ENCODE measurements at regions not wholly inside any gene's neighbourhood (a gene's known extent, or its start where the extent isn't known, plus 50 kb on each side); places are given as distances from the start of the nearest gene placed in this dataset.
A peak's percentile ranks its signal among the peaks of the same experiment; 100 is the strongest.

DNA sequence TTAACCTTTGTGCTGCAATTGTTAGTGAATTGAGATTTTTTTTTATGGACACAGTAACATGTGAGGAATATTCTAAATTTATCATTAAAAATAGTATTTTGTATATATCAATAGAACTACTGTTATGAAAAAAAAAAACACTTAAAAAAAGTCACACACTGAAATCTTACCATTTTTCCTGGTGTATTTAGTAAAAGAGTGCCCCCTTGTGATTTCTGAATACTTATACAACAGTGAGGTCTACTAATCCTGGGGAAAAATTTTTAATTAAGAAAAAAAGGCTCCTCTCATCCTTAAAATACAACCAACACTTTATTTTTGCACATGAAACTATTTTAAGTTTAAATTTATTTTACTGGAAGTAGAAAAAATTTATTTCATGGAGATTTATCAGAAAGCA, 56.4 kb upstream of the SPOCK3 start:
- DNase-seq, result peak in 1 of 51 donors; percentile 19

DNA sequence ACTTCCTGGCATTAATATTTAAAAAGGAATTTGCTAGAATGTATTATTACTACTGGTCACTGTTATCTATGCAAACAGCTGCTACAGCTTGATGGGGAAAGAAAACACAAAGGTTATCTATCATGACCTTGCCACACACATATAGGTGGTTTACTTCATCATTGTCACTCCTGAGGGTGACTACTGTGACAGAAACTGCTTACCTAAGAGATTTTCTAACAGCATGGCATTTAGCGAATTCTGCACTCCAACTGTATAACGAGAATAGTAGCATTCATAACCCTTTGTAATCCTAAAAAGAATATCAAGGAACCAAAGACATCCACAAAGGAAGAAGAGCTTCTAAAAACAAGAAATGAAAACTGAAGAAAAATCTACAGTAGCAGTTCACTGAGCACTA, 74.6 kb upstream of the SPOCK3 start:
- DNase-seq, result no peak

DNA sequence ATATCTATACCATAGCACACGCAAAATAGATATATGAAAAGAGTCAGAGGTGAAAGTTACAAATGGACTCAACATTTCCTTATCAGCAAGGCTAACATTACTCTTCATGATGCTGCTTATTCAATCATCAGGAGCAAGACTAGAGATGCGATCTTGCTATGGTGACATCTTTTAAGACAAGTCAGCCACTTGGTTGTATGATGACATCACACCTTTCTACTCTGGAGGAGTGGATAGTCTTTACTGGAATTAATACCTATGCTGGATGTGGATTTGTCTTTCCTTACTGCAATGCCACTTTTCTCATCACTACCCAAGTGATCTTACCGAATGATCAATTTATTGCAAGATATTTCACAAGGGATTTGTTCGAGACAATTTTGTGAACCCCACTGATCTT, 87.0 kb upstream of the SPOCK3 start:
- DNase-seq, result no peak

DNA sequence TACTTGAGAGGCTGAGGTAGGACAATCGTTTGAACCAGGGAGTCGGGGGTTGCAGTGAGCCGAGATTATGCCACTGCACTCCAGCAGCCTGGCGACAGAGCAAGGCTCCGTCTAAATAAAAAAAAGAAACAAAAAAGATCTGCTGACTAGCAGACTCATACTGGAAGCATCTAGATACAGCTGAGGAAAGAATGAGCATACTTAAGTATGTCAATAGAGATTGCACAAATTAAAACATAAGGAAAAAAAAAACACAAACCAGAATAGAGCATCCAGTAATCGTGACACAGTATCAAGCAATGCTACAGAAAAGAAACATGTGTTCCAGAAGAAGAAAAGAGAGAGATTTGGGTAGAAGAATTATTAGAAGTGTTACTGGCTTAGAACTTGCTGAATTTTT, 105.5 kb upstream of the SPOCK3 start:
- no peak for DNase-seq

DNA sequence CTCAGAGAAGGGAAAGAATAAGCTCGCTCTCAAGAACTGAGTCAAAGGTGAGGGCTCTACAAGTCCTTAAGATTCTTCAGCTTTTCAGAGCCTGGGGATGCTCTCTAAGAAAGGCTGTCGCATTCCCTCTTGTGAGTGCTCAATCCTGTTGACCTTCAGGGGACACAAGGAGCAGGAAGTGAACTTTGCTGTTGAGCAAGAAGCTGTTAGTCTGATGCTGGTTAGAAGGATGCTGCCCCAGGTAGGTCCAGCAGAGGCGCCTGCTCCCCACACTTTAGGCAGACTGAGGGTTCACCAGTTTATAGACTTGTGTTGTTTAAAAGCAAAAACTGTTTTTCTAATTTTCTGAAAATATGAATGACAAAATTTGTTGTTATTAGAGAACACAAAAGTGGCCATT, 125.4 kb upstream of the SPOCK3 start:
- no peak for DNase-seq

DNA sequence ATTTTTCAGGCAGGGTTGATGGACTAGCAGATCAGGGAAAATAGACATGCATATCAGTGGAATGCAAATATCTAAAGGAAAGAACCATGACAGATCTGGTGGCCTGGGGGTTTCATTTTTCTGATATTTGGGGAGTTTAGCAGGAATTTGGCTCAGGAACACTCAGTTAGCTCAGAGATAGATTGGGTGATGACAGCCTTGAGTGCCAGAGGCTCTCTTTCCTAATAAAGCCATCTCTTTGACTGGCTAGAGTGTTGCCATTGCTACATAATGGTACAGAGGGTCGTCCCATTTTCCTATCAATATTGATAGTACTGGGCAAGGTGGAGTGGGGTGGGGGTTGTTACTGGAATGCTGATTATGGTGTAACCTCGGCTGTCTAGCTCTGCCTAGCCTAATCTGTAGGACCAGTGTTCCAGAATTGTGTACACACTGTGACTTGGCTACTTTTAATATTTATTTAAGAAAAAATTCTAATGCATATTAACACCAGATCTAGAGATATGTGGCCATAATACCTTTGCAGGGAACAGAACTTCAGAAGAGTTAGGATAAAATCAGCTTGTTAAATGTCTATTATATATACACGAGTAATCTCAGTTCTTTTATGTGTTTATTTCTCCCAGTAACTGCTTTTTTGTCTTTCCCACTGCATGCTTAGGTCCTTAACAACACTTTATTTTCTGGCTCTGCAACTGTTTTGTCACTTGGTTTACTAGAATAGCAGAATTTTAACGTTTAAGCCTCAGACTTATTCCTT, 145.0 kb upstream of the SPOCK3 start:
- no peak for DNase-seq

DNA sequence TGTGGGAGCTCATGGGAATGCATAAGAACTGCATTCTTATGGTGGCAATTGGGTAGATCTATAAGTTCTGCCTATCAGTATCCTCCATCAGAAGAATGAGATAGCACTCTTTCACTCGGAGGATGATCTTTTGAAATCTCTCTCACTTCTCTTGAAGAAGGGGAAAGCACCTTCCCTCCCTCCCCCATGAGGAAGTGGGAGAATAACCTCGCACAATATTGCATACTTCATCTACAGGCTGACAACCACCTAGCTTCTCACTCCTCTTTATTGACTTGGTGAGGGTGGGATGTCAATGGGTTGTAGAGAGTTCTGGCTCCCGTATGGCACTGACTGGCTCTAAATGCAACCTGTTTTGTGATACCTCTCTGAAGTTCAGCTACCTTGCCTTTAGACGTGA, 146.7 kb upstream of the SPOCK3 start:
- DNase-seq, result no peak

DNA sequence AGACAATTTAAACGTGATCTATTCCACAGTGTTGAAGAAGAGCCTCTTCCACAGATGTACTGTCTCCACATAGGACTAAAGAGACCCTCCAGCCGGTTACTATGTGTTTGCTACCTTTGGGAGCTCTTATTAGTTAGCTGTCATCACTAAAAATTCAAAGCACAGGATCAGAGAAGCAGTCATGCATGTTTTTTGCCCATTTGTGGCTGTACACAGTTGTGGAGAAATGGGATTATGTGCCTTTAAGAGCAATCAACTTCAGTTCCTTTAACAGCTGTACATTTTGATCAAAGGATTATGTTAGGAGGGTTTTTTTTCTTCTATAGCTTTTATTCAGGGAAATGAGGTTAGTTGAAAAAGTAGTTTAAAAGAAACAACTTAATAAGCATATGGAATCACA, 149.0 kb upstream of the SPOCK3 start:
- DNase-seq, result no peak

DNA sequence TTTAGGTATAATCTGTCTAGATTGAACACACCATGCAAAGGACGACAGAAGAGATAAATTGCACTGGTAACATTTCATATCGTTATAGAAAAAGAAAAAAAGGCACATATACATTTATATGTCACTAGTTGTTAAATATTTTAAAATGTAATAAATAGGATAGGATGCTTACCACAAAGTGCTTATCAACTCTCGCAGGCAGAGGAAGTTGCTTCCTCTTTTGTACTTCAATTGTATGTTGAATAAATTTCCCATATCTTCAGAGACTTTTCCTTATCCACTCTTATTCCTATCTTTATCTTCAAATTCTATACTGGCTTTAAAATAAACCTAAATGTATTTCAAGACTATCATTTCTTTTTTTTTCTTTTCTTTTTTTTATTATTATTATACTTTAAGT, 163.3 kb upstream of the SPOCK3 start:
- no peak for DNase-seq

DNA sequence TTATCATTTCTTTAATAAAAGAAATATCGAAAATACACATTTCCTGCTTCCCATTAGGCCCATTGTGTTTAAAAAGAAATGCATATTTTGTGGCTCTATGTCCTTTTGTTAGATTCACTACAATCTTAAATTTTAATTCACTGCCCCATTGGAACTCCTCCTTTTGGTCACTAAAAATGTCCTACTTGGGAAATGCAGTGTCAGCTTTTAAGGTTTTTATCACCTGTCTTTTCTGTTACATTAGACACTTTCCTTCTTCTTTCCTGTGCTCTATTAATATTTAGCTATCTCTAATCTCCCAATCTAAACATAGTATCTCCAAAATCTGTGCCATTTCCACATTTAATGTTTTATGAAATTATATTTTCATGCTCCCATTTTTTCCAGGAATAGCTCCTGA, 164.9 kb upstream of the SPOCK3 start:
- no peak for DNase-seq

DNA sequence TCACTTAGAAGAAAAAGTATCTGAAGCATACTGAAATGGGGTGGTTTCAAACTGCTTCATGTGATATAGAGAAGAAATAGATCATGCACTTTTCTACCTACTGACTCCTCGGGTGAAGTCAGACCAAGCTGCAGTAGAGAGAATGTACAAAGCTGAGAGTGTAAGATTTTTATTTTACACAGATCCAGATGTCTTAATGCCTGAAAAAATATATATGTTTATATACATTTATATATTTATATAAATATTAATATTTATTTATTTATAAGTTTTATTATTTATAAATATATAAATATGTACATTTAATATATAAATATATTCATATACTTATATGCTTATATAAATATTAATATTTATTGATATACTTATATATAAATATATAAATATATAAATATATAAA, 171.9 kb upstream of the SPOCK3 start:
- no peak for DNase-seq

DNA sequence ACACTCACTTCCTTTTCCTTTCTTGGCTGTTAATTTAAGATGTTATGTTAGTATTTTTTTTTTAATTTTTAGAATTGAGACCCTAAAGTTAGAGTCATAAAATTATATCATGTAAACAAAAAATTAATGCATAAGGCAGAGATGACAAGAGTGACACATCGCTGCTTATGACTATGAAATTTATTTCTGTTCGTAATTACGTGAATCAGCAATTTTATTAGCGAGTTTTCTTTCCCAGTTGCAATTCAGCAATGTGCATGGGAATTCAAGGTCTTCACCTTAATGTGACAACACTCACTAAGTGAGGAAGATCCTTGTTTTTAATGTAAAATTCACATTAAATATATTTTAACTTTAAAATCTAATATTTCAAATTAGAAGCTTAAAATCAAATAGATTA, 181.2 kb upstream of the SPOCK3 start:
- DNase-seq, result no peak

DNA sequence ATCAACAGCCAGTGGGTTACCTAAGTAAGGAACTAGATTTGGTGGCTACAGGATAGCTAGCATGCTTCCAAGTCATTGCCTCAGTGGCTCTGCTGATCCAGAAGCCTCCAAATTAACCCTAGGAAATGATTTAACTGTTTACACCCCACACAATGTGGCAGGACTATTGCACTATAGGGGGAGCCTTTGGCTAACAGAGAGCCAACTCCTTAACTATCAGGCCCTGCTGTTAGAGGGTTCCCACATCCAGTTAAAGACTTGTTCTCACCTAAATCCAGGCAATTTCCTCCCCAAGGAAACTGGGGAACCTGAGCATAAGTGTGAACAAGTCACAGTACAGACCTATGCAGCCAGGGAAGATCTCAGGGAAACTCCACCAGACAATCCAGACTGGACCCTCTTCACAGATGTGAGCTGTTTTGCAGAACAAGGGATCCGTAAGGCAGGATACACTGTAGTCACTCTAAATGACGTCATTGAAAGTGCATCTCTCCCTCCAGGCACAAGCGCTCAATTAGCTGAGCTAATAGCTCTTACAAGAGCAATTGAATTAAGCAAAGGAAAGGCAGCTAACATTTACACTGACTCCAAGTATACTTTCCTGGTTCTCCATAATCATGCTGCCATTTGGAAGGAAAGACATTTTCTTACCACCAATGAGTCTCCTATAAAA, 185.3 kb upstream of the SPOCK3 start:
- no peak for DNase-seq

DNA sequence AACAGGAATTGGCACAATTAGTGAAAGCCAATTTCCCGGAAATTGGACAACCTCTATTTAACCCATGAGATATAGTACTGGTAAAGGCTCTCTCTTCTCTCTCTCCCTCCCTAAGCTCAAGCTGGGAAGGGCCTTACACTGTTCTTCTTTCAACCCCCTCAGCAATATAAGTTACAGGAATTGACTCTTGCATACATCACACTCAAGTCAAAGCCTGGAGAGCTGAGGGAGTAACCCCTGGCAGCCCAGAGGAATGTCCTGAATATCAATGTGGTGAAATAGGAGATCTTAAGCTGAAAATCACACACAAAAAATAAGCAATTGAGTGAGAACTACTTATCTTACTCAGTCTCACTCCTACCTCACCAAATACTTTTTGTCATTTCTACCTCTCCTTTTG, 186.9 kb upstream of the SPOCK3 start:
- no peak for DNase-seq

DNA sequence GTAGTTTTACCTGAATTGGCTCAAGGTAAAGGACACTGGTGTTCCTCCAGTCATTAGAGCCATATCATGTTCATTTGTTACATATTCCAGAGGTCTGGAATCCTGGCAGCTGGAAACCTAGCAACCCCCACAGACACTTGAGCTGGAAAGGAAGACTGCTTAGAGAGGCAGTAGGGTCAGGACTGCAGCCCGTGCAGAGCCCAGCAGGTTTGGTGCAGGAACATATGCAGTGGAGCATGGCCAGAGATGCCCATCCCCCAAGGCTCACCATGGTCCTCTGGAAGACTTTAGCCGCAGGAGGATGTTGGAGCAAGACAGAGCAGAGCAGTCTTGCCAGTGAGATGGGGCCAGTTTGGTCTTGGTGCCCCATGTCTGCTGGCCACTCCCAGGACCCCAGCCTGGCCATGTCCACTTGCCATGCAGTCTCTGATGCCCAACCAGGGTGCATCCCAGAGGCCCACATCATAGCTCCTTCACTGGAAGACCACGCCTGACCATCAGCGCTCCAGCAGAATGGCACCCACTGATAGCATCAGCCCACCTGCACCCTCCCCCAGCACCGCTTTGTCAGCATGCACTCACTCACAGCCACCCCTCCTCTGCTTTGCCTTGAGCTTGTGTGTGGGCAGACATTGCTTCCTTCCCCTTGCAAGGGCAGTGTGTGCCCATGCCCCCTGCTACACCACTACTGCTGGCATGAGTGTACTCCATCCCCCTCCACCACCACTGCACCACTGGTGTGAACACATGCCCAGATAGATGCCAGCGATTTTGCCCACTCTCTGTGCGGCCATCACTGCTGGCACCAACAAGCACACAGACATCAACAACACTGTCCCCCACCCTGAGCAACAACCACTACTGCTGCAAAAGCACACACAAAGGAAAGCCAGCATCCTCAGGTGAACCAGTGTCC, 190.3 kb upstream of the SPOCK3 start:
- DNase-seq, result no peak

DNA sequence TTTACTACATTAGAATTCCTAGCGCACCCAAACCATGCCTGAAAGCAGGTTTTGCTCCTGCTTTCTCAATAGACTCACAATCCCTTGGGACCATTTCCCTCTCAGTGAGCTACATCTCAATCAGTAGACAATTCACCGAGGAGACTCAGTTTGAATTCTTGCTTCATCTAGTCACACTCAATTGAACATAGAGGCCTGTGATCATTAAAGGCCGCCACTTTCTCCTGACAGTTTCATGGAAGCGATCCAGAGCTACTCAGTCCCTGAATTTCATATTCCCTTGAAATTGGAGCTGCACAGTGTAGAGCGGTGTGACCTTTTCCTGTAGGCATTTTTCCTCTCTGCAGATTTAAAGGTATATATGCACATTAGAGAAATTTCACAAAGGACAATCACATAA, 193.9 kb upstream of the SPOCK3 start:
- DNase-seq, result no peak

DNA sequence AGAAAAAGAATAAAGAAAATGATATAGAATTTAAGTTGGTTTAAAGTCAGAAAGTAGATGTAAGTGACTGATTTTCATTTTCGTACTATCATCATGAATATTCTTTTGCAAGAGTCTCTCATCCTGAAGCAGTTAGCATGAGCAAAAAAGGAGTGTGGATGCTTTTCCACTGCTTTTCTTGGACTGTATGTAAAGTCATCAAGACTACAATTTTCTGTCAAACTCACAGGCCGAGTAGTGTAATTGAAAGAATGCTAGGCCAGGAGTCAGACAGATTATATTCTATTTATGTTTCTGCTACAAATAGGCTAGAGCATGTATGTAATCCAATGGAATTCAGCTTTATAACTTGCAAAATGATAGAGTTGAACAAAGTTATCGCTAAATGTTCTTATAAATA, 197.1 kb upstream of the SPOCK3 start:
- DNase-seq, result no peak

DNA sequence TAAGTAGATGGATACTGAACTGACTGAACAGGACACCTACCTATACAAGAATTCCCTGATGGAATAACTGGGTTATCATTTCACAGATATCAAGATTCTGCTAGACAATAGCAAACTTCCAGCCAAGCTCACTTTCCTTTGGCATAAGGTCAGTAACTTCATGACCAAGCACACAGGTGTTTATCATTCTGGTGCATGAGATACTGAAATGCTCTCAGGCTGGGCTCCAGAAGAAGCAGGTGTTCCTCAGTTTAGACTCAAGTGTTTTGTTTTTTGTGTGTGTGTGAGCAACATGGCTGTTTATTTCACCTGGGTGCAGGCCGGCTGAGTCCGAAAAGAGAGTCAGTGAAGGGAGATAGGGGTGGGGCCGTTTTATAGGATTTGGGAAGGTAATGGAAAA, 201.5 kb upstream of the SPOCK3 start:
- no peak for DNase-seq

DNA sequence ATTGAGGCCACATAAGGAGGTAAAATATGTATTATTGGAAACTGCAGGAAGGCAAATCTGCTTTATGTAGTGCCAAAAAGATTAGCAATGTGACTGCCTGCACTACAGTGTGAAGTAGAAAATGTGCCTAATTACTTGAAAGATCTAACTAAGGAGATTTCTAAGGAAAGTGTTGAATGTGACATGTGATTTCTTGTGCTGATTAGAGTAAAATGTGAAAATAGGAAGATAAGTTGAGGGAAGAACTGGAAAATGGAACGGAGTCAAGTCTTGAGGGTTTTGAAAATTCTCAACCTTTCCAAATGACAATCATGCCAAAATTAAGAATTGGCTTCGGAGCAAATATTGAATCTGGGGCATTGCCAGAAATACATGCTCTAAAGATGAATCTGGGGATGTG, 209.5 kb upstream of the SPOCK3 start:
- DNase-seq, result no peak

DNA sequence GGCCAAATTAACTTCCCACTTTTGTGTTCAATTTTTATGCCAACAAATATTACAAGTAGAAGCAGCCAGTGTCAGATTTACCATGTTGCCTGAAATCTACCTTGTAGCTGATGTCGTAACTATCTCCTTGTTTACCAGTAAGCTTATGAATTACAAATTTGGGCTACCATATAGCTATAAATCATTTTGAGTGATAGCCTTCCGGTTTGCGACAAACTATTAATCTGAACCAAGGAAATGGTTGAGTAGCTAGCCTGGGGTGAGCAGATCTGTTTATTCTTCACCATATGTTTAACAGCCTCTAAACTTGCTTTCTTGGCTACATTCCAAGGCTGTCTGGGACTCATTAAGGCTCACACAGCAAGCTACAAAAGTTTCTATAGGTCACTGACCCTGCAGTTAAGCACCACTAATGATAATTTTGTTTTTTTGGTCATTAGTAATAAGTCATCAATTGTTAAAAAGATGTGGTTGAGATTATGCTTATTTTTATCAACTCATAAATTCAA, 218.7 kb upstream of the SPOCK3 start:
- no peak for DNase-seq

DNA sequence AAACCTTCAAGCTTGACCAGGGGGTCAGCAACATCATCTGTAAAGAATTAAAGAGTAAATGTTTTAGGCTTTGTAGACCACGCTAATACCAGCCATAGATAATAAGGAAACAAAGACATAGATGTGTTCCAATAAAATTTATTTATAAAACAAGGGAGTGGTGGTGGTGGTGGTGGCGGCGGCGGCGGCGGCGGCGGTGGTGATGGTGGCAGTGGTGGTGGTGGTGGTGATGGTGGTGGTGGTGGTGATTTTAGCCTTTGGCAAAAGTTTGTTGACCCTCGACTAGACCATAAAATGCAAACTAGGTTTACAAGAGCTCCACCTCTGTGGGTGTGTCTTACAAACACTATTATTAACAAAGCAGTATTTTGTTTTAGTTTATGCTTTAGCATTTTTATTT, 222.3 kb upstream of the SPOCK3 start:
- no peak for DNase-seq

DNA sequence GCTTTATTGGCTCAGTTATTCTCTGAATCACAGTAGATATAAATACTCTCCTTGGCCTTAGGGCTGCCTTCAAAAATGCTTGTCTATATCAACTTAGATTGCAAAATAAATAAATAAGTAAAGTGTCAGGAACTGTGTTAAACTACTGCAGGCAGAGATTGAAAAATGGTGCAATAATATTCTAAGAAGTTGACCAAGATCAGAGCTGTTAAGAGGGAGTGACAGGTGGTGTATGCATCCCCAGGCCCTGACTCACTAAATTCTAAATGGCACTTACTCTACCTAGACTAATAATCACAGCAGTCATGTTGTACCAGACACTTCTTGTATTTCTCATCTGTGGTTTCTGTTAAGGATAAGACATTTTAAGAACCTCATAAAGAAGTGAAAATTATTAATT, 235.1 kb upstream of the SPOCK3 start:
- no peak for DNase-seq
